Adrenal gland (tissue), 9 donors: ENCODE measurements at regions not wholly inside any gene's neighbourhood (a gene's known extent, or its start where the extent isn't known, plus 50 kb on each side); places are given as distances from the start of the nearest gene placed in this dataset.

Experiments used
- DNase-seq, 7 donors: peaks; one replicate each; pipeline ENCODE4 v3.0.0-alpha.2; 2019 to 2020
- H3K27ac ChIP-seq, 5 donors: fragments of 200-600 bp; sonication (generic) in 4 of 5; 1 replicate in 3 of 5; 2 replicates in 2 of 5; pipeline versions ENCODE4 v1.5.1 to v1.8.0; 2016 to 2020; ENCODE audit warnings: mild to moderate bottlenecking in 1 of 5
- H3K27me3 ChIP-seq: fragments of 200-600 bp; 2 replicates; pipeline ENCODE4 v1.8.0; 2021
- H3K36me3 ChIP-seq, 2 donors: fragments of 200-600 bp; replicated peaks in 1 of 2; 1 replicate in 1 of 2; 2 replicates in 1 of 2; pipeline versions ENCODE4 v1.5.1 to v1.8.0; 2018 to 2022
- H3K4me1 ChIP-seq, 2 donors: fragments of 200-600 bp; replicated peaks in 1 of 2; 1 replicate in 1 of 2; 2 replicates in 1 of 2; pipeline versions ENCODE4 v1.5.1 to v1.8.0; 2018 to 2021
- H3K4me3 ChIP-seq, 4 donors: fragments of 200-600 bp; sonication (generic) in 3 of 4; one replicate each; pipeline ENCODE4 v1.5.1; 2016 to 2018
- H3K9me3 ChIP-seq, 3 donors: fragments of 200-600 bp; sonication (generic) in 1 of 3; replicated peaks in 1 of 3; 1 replicate in 2 of 3; 2 replicates in 1 of 3; pipeline versions ENCODE4 v1.5.1 to v1.8.0; 2016 to 2021
- CTCF ChIP-seq, 6 experiments: fragments of 450-650 bp in 4 of 6; fragments of 200-600 bp in 2 of 6; sonication (generic) in 1 of 6; IDR thresholded peaks; 1 replicate in 5 of 6; 2 replicates in 1 of 6; pipeline versions ENCODE4 v1.5.1 to v1.8.0; 2016 to 2021; ENCODE audit warnings: antibody characterized with exemption in 6 of 6, mild to moderate bottlenecking in 2 of 6, moderate library complexity in 1 of 6
- POLR2A ChIP-seq, 2 donors: fragments of 450-650 bp; IDR thresholded peaks; one replicate each; pipeline ENCODE4 v1.6.1; 2017; ENCODE audit warnings: antibody characterized with exemption in 2 of 2, mild to moderate bottlenecking in 2 of 2, moderate library complexity in 1 of 2
- WGBS, 4 donors: extraction: QIAGEN DNeasy Blood & Tissue Kit in 2 of 4; methylation state at CpG; one replicate each; pipeline versions ENCODE4 v1.1.5 to v1.1.7; 2013 to 2017; 5-methylcytosine and 5-hydroxymethylcytosine counted together
- intact Hi-C, 2 donors: fragments of 100-400 bp; cut with DNase I; formaldehyde crosslinking; loops; one replicate each; pipeline versions ENCODE4 v1.14.1 to v1.15.0; 2022 to 2023
- donor health status: healthy with polysubstance abuse.
- donor health status: Bipolar disorder and iron deficiency.
- donor health status: DM: yes; HTN: yes; CAD: no.
- donor health status: DM: no; HTN: no; CAD: no.
- donor health status: DM: no; HTN: no; CAD: no.

GRCh38 chr13:29936956-29937355, 86.5 kb upstream of the UBL3 start:
- intact Hi-C loops = no loop called here
- H3K27me3 ChIP-seq = no peaks in the 10 kb centered on the region
- no peak for DNase-seq
- no peaks in the 10 kb centered on the region for H3K9me3 ChIP-seq
- 80 to 90% (median 83%) methylated on average over 1 of the region's 1 CpG for WGBS, 4 donors
- H3K4me1 ChIP-seq = no peaks in the 10 kb centered on the region
- H3K27ac ChIP-seq = no peak overlapping the region
- H3K4me3 ChIP-seq = no peak overlapping the region
- no peaks in the 10 kb centered on the region for H3K36me3 ChIP-seq
- no peak for TF ChIP-seq CTCF (IDR thresholded peaks at IDR 0.05)
- TF ChIP-seq POLR2A (IDR thresholded peaks at IDR 0.05) = no peak

- TF ChIP-seq CTCF (IDR thresholded peaks at IDR 0.05) = no peak
- no peak for TF ChIP-seq POLR2A (IDR thresholded peaks at IDR 0.05)
- Histone ChIP-seq H3K27me3 (no peaks in the 10 kb centered on the region), H3K4me1 (no peaks in the 10 kb centered on the region), H3K36me3 (no peaks in the 10 kb centered on the region), H3K9me3 (no peaks in the 10 kb centered on the region), H3K4me3 (no peak overlapping the region), H3K27ac (no peak overlapping the region)
- intact Hi-C loops = no loop called here
- 37 to 61% (median 47%) methylated on average over 13 of the region's 13 CpGs for WGBS, 4 donors
- DNase-seq = no peak
Measured at GRCh38 chr13:29936051-29936813, 85.8 kb upstream of the UBL3 start.

GRCh38 chr13:29935309-29935981, 85.0 kb upstream of the UBL3 start:
- no peak for DNase-seq
- 59 to 71% (median 69%) methylated on average over 6 of the region's 6 CpGs for WGBS, 4 donors

More at GRCh38 chr13:29935309-29935981, 85.0 kb upstream of the UBL3 start:
- Histone ChIP-seq H3K9me3 (no peaks in the 10 kb centered on the region), H3K27ac (no peak overlapping the region), H3K27me3 (no peaks in the 10 kb centered on the region), H3K36me3 (no peaks in the 10 kb centered on the region), H3K4me1 (no peaks in the 10 kb centered on the region), H3K4me3 (no peak overlapping the region)
- intact Hi-C loops = no loop called here
- TF ChIP-seq POLR2A (IDR thresholded peaks at IDR 0.05) (no peak), CTCF (IDR thresholded peaks at IDR 0.05) (no peak)
